Hepatocyte (in vitro differentiated cells): ENCODE measurements at regions not wholly inside any gene's neighbourhood (a gene's known extent, or its start where the extent isn't known, plus 50 kb on each side); places are given as distances from the start of the nearest gene placed in this dataset.

Source experiments
- DNase-seq: peaks from one replicate; pipeline ENCODE4 v3.0.0-alpha.2; 2016; ENCODE audit warnings: low spot score
- H2AFZ ChIP-seq: fragments of 200-600 bp; sonication (generic); 2 replicates; pipeline ENCODE4 v1.6.0; 2016; ENCODE audit warnings: antibody characterized with exemption, mild to moderate bottlenecking
- H3K27ac ChIP-seq: fragments of 200-600 bp; sonication (generic); 2 replicates; pipeline ENCODE4 v1.5.1; 2016; ENCODE audit warnings: mild to moderate bottlenecking
- H3K27me3 ChIP-seq: fragments of 200-600 bp; sonication (generic); 2 replicates; pipeline ENCODE4 v1.6.1; 2016
- H3K36me3 ChIP-seq: fragments of 200-600 bp; sonication (generic); replicated peaks from 2 replicates; pipeline ENCODE4 v1.5.1; 2016; ENCODE audit warnings: low read depth; ENCODE audit not compliant: insufficient read depth
- H3K4me1 ChIP-seq: fragments of 200-600 bp; sonication (generic); 2 replicates; pipeline ENCODE4 v1.5.1; 2016; ENCODE audit warnings: mild to moderate bottlenecking, moderate library complexity; ENCODE audit not compliant: insufficient read depth
- H3K4me2 ChIP-seq: fragments of 200-600 bp; sonication (generic); 2 replicates; pipeline ENCODE4 v1.6.0; 2016
- H3K4me3 ChIP-seq: fragments of 200-600 bp; sonication (generic); 2 replicates; pipeline ENCODE4 v1.5.1; 2016; ENCODE audit warnings: mild to moderate bottlenecking
- H3K79me2 ChIP-seq: fragments of 200-600 bp; sonication (generic); 2 replicates; pipeline ENCODE4 v1.6.0; 2017; ENCODE audit warnings: mild to moderate bottlenecking
- H3K9me2 ChIP-seq: fragments of 200-600 bp; sonication (generic); replicated peaks from 2 replicates; pipeline ENCODE4 v1.6.0; 2017; ENCODE audit warnings: mild to moderate bottlenecking; ENCODE audit not compliant: insufficient read depth
- H3K9me3 ChIP-seq: fragments of 200-600 bp; sonication (generic); 2 replicates; pipeline ENCODE4 v1.5.1; 2016; ENCODE audit warnings: low read depth, mild to moderate bottlenecking
- H4K20me1 ChIP-seq: fragments of 200-600 bp; sonication (generic); 2 replicates; pipeline ENCODE4 v1.6.0; 2016; ENCODE audit warnings: mild to moderate bottlenecking; ENCODE audit not compliant: insufficient read depth, poor library complexity, severe bottlenecking
- EZH2 ChIP-seq: fragments of 200-600 bp; sonication (generic); IDR thresholded peaks from 2 replicates; pipeline ENCODE4 v1.6.1; 2016; ENCODE audit warnings: antibody characterized with exemption, mild to moderate bottlenecking, borderline replicate concordance
- EZH2phosphoT487 ChIP-seq: fragments of 200-600 bp; sonication (generic); IDR thresholded peaks from one replicate; pipeline ENCODE4 v1.6.1; 2018; ENCODE audit warnings: antibody characterized with exemption, mild to moderate bottlenecking, low read depth, moderate library complexity; ENCODE audit not compliant: unreplicated experiment, severe bottlenecking
- WGBS: methylation state at CpG from one replicate; pipeline ENCODE4 v1.1.6; 2016; ENCODE audit warnings: low lambda C conversion rate; ENCODE audit errors: missing lambda C conversion rate; 5-methylcytosine and 5-hydroxymethylcytosine counted together
- TF ChIP-seq, protein P1 (sequence below): fragments of 200-600 bp; sonication (generic); IDR thresholded peaks from 2 replicates; pipeline ENCODE4 v1.5.1; 2016; ENCODE audit warnings: antibody characterized with exemption, mild to moderate bottlenecking; ENCODE audit not compliant: poor library complexity

DNA sequence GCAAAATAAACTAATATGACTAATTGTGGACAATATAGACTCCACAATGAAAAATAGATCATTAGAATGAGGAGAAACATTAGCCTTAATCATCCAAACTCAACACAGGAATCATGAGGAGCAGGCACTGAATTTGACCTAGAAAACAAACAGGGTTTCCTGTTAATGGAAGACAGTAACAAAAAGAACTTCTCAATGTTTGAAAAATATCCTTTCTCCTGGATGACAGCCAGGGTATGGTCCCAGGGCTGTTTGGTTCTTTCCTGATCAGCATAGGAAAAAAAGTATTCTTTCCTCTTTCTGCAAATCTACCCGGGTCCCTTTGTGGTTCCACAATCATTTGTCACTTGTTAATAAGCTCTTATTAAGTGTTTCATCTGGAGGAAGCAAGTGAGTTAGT is 145.3 kb upstream of the SVIL start:
- no peak overlapping the region for H2AFZ ChIP-seq
- no peak overlapping the region for H3K4me3 ChIP-seq
- no peak for TF ChIP-seq EZH2phosphoT487
- TF ChIP-seq, protein P1, sequence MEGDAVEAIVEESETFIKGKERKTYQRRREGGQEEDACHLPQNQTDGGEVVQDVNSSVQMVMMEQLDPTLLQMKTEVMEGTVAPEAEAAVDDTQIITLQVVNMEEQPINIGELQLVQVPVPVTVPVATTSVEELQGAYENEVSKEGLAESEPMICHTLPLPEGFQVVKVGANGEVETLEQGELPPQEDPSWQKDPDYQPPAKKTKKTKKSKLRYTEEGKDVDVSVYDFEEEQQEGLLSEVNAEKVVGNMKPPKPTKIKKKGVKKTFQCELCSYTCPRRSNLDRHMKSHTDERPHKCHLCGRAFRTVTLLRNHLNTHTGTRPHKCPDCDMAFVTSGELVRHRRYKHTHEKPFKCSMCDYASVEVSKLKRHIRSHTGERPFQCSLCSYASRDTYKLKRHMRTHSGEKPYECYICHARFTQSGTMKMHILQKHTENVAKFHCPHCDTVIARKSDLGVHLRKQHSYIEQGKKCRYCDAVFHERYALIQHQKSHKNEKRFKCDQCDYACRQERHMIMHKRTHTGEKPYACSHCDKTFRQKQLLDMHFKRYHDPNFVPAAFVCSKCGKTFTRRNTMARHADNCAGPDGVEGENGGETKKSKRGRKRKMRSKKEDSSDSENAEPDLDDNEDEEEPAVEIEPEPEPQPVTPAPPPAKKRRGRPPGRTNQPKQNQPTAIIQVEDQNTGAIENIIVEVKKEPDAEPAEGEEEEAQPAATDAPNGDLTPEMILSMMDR, result no peak
- TF ChIP-seq EZH2, result no peak
- no peak for DNase-seq
- H3K27me3 ChIP-seq, result no peaks in the 10 kb centered on the region
- H3K36me3 ChIP-seq, result no peaks in the 10 kb centered on the region
- WGBS, result 56% methylated on average over 1 of the region's 1 CpG
- no peaks in the 10 kb centered on the region for H3K4me1 ChIP-seq
- no peak overlapping the region for H3K4me2 ChIP-seq
- H3K79me2 ChIP-seq, result no peaks in the 10 kb centered on the region
- H4K20me1 ChIP-seq, result no peaks in the 10 kb centered on the region
- no peaks in the 10 kb centered on the region for H3K9me3 ChIP-seq
- no peak overlapping the region for H3K27ac ChIP-seq
- no peaks in the 10 kb centered on the region for H3K9me2 ChIP-seq

DNA sequence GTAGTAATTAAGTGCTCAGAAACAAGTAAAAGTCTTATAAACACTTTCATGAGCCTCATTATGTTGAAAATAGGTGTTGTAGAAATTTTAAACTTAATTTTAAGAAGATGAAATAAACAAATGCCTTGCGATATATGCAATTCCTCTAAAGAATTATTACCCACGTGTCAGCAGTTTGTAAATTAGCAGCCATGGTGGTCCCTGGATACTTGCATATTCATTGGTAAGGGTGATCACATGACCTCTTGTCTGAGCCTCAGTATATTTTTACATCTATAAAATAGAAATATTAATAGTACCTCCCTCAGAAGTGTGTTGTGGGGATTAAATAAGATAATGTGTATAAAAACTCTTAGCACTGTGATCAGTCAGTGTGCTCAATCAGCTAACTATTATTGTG is 141.5 kb upstream of the SVIL start:
- Histone ChIP-seq H3K9me3 (no peaks in the 10 kb centered on the region), H2AFZ (no peak overlapping the region), H3K36me3 (no peaks in the 10 kb centered on the region), H3K79me2 (no peaks in the 10 kb centered on the region), H3K27me3 (no peaks in the 10 kb centered on the region), H3K4me2 (no peak overlapping the region), H3K4me1 (no peaks in the 10 kb centered on the region), H4K20me1 (no peaks in the 10 kb centered on the region), H3K9me2 (no peaks in the 10 kb centered on the region), H3K27ac (no peak overlapping the region), H3K4me3 (no peak overlapping the region)
- no peak for TF ChIP-seq EZH2
- no peak for TF ChIP-seq EZH2phosphoT487
- TF ChIP-seq, protein P1, result no peak
- 91% methylated on average over 2 of the region's 2 CpGs for whole genome bisulfite sequencing
- no peak for DNase-seq

DNA sequence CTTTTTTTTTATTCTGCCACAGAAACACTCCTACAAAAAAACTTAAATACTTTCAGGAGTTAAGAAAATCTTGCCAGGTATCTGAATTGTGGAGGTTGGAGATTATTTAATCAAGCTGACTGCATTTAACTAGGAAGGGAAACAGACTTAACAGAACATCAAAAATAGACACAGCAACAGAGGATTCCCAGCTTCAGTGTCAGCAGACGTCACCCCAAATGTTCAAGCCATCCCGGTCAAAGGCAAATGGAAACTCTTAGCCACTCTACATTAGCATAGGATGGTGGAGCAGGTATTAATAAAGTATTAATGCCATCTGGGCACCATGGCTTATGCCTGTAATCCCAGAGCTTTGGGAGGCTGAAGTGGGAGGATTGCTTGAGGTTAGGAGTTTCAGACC is 139.7 kb upstream of the SVIL start:
- Histone ChIP-seq H3K4me3 (no peak overlapping the region), H4K20me1 (no peaks in the 10 kb centered on the region), H3K27ac (no peak overlapping the region), H3K4me1 (no peaks in the 10 kb centered on the region), H3K9me3 (no peaks in the 10 kb centered on the region), H3K79me2 (no peaks in the 10 kb centered on the region), H3K4me2 (no peak overlapping the region), H2AFZ (no peak overlapping the region), H3K27me3 (no peaks in the 10 kb centered on the region), H3K36me3 (no peaks in the 10 kb centered on the region), H3K9me2 (no peaks in the 10 kb centered on the region)
- TF ChIP-seq, protein P1, result no peak
- TF ChIP-seq EZH2, result no peak
- TF ChIP-seq EZH2phosphoT487, result no peak
- 90% methylated on average over 2 of the region's 2 CpGs for WGBS
- no peak for DNase-seq

DNA sequence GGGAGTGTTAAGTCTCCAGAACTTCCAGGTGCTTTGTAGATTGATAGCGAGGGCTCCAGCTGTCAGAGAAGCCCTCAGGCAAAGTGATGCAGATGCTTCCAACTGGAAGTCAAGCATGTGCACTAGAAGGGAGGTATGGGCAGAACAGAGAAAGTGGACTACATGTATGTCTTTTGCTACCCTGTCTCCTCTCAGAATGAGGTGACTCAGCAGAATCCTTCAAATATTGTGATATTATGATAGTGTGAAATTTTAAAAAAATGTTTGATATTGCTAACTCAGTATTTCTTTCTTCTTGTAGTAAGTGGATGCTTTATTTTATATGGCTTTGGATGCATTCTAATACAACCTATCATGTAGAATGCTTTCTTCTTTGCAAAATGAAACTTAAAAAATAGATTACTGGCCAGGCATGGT is 138.9 kb upstream of the SVIL start:
- Histone ChIP-seq H3K79me2 (no peaks in the 10 kb centered on the region), H2AFZ (no peak overlapping the region), H3K27ac (no peak overlapping the region), H3K9me3 (no peaks in the 10 kb centered on the region), H4K20me1 (no peaks in the 10 kb centered on the region), H3K9me2 (no peaks in the 10 kb centered on the region), H3K27me3 (no peaks in the 10 kb centered on the region), H3K4me2 (no peak overlapping the region), H3K4me3 (no peak overlapping the region), H3K4me1 (no peaks in the 10 kb centered on the region), H3K36me3 (no peaks in the 10 kb centered on the region)
- no peak for TF ChIP-seq EZH2
- TF ChIP-seq, protein P1, result no peak
- no peak for TF ChIP-seq EZH2phosphoT487
- DNase-seq, result no peak
- WGBS, result 60% methylated on average over 1 of the region's 1 CpG
